OCI-LY3 (cell line): ENCODE measurements at regions not wholly inside any gene's neighbourhood (a gene's known extent, or its start where the extent isn't known, plus 50 kb on each side); places are given as distances from the start of the nearest gene placed in this dataset.
A peak's percentile ranks its signal among the peaks of the same experiment; 100 is the strongest.

ENCODE experiments used
- H2AFZ ChIP-seq: fragments of 200-600, 300-600 bp; shearing (Covaris generic); 2 replicates; pipeline ENCODE4 v1.6.0; 2014; ENCODE audit warnings: antibody characterized with exemption, low read depth, low read length
- H3K27ac ChIP-seq: fragments of 200-600, 300-600 bp; sonication (generic); 2 replicates; pipeline ENCODE4 v1.5.1; 2014; ENCODE audit warnings: mild to moderate bottlenecking, low read length, moderate library complexity, mixed read lengths
- H3K27me3 ChIP-seq: fragments of 200-600, 300-600 bp; sonication (generic); 2 replicates; pipeline ENCODE4 v1.6.1; 2014; ENCODE audit warnings: low read depth, low read length, mixed read lengths
- H3K36me3 ChIP-seq: fragments of 200-600, 300-600 bp; sonication (generic); replicated peaks from 2 replicates; pipeline ENCODE3; 2014; ENCODE audit warnings: low read depth, low read length, mixed read lengths
- H3K4me1 ChIP-seq: fragments of 300-600, 200-600 bp; sonication (generic); 2 replicates; pipeline ENCODE4 v1.6.1; 2014; ENCODE audit warnings: low read length, mixed read lengths
- H3K4me2 ChIP-seq: fragments of 200-600, 300-600 bp; sonication (generic); 2 replicates; pipeline ENCODE4 v1.6.1; 2014; ENCODE audit warnings: low read length, mixed read lengths
- H3K4me3 ChIP-seq: fragments of 300-600, 200-600 bp; sonication (generic); 2 replicates; pipeline ENCODE4 v1.5.1; 2014; ENCODE audit warnings: antibody characterized with exemption, mild to moderate bottlenecking, low read length, moderate library complexity
- H3K79me2 ChIP-seq: fragments of 300-600, 200-600 bp; shearing (Covaris generic); 2 replicates; pipeline ENCODE4 v1.6.1; 2014; ENCODE audit warnings: mild to moderate bottlenecking, low read length, mixed read lengths
- H3K9ac ChIP-seq: fragments of 300-600, 200-600 bp; shearing (Covaris generic); 2 replicates; pipeline ENCODE4 v1.6.0; 2014; ENCODE audit warnings: mild to moderate bottlenecking, low read length, moderate library complexity
- H3K9me3 ChIP-seq: fragments of 200-600, 300-600 bp; shearing (Covaris generic); 2 replicates; pipeline ENCODE4 v1.6.1; 2014; ENCODE audit warnings: low read length, mixed read lengths; ENCODE audit not compliant: insufficient read depth
- H4K20me1 ChIP-seq: fragments of 200-600, 300-600 bp; sonication (generic); 2 replicates; pipeline ENCODE4 v1.6.1; 2016; ENCODE audit warnings: low read length, mixed read lengths; ENCODE audit not compliant: insufficient read depth
- EZH2phosphoT487 ChIP-seq: fragments of 200-600 bp; shearing (Covaris generic); IDR thresholded peaks from 2 replicates; pipeline ENCODE4 v1.6.1; 2018; ENCODE audit warnings: antibody characterized with exemption, mixed run types, low read depth
- TF ChIP-seq, protein P1 (sequence below): fragments of 200-600, 300-600 bp; sonication (generic); IDR thresholded peaks from 2 replicates; pipeline ENCODE4 v1.5.1; 2014; ENCODE audit warnings: antibody characterized with exemption, low read length, low read depth

GRCh38 chr6:113375950-113376846 lies 480.9 kb upstream of the MARCKS start:
- no peak overlapping the region for H3K4me2 ChIP-seq
- no peak overlapping the region for H3K4me3 ChIP-seq
- H3K4me1 ChIP-seq = peaks cover 31% of the 10 kb centered on the region
- no peaks in the 10 kb centered on the region for H4K20me1 ChIP-seq
- TF ChIP-seq, protein P1, sequence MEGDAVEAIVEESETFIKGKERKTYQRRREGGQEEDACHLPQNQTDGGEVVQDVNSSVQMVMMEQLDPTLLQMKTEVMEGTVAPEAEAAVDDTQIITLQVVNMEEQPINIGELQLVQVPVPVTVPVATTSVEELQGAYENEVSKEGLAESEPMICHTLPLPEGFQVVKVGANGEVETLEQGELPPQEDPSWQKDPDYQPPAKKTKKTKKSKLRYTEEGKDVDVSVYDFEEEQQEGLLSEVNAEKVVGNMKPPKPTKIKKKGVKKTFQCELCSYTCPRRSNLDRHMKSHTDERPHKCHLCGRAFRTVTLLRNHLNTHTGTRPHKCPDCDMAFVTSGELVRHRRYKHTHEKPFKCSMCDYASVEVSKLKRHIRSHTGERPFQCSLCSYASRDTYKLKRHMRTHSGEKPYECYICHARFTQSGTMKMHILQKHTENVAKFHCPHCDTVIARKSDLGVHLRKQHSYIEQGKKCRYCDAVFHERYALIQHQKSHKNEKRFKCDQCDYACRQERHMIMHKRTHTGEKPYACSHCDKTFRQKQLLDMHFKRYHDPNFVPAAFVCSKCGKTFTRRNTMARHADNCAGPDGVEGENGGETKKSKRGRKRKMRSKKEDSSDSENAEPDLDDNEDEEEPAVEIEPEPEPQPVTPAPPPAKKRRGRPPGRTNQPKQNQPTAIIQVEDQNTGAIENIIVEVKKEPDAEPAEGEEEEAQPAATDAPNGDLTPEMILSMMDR = no peak
- no peak for TF ChIP-seq EZH2phosphoT487
- H3K9me3 ChIP-seq = no peaks in the 10 kb centered on the region
- H3K27ac ChIP-seq = no peak overlapping the region
- no peaks in the 10 kb centered on the region for H3K79me2 ChIP-seq
- H3K9ac ChIP-seq = no peak overlapping the region
- no peaks in the 10 kb centered on the region for H3K36me3 ChIP-seq
- peaks cover 54% of the 10 kb centered on the region for H3K27me3 ChIP-seq
- no peak overlapping the region for H2AFZ ChIP-seq

GRCh38 chr6:113376847-113377165 lies 480.3 kb upstream of the MARCKS start:
- H3K9ac ChIP-seq = no peak overlapping the region
- no peak overlapping the region for H2AFZ ChIP-seq
- H4K20me1 ChIP-seq = no peaks in the 10 kb centered on the region
- H3K4me1 ChIP-seq = peaks cover 37% of the 10 kb centered on the region
- H3K79me2 ChIP-seq = no peaks in the 10 kb centered on the region
- no peaks in the 10 kb centered on the region for H3K9me3 ChIP-seq
- H3K4me3 ChIP-seq = peak overlapping the region; percentile 60; the same call in 1 of the 2 replicates
- TF ChIP-seq, protein P1 = no peak
- no peak for TF ChIP-seq EZH2phosphoT487
- peaks cover 49% of the 10 kb centered on the region for H3K27me3 ChIP-seq
- H3K4me2 ChIP-seq = peak overlapping the region; percentile 83
- H3K36me3 ChIP-seq = no peaks in the 10 kb centered on the region
- no peak overlapping the region for H3K27ac ChIP-seq

- no peaks in the 10 kb centered on the region for H4K20me1 ChIP-seq
- peaks cover 49% of the 10 kb centered on the region for H3K27me3 ChIP-seq
- H3K9ac ChIP-seq = no peak overlapping the region
- TF ChIP-seq, protein P1 = no peak
- TF ChIP-seq EZH2phosphoT487 = no peak
- peaks cover 36% of the 10 kb centered on the region for H3K4me1 ChIP-seq
- no peak overlapping the region for H3K27ac ChIP-seq
- no peaks in the 10 kb centered on the region for H3K79me2 ChIP-seq
- H2AFZ ChIP-seq = no peak overlapping the region
- H3K4me2 ChIP-seq = peak overlapping the region; percentile 83
- H3K9me3 ChIP-seq = no peaks in the 10 kb centered on the region
- no peaks in the 10 kb centered on the region for H3K36me3 ChIP-seq
- H3K4me3 ChIP-seq = peak overlapping the region; percentile 60
Measured at GRCh38 chr6:113377362-113377942, 479.7 kb upstream of the MARCKS start.

DNA sequence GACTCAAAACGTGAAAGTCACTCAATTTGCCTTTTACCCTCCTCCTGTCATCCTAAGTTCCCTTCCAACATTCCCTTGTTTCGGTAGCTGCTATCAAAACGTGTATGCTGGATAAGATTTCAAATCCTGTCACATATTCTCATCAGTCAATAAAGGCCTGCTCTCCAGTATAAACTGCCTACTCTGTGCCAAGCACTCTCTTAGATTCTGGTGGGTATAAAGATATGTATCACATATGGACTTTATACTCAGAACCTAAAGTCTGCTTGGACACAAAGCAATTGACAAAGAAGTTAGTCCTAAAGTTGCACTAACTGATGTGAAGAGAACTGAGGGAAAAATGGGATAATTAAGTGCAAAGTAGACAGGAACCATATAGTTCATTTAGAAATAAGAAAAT lies 476.6 kb upstream of the MARCKS start:
- H3K9me3 ChIP-seq = no peaks in the 10 kb centered on the region
- H3K27me3 ChIP-seq = peaks cover 35% of the 10 kb centered on the region
- H3K36me3 ChIP-seq = no peaks in the 10 kb centered on the region
- H3K79me2 ChIP-seq = no peaks in the 10 kb centered on the region
- no peak overlapping the region for H2AFZ ChIP-seq
- H3K9ac ChIP-seq = no peak overlapping the region
- H3K4me2 ChIP-seq = no peak overlapping the region
- TF ChIP-seq, protein P1 = no peak
- TF ChIP-seq EZH2phosphoT487 = no peak
- H4K20me1 ChIP-seq = no peaks in the 10 kb centered on the region
- no peak overlapping the region for H3K27ac ChIP-seq
- H3K4me3 ChIP-seq = no peak overlapping the region
- peaks cover 35% of the 10 kb centered on the region for H3K4me1 ChIP-seq
